Adipocyte (in vitro differentiated cells): ENCODE measurements at regions not wholly inside any gene's neighbourhood (a gene's known extent, or its start where the extent isn't known, plus 50 kb on each side); places are given as distances from the start of the nearest gene placed in this dataset.
A peak's percentile ranks its signal among the peaks of the same experiment; 100 is the strongest.

Experiments used
- DNase-seq: peaks from one replicate; pipeline ENCODE4 v3.0.0-alpha.2; 2015; ENCODE audit warnings: low read depth
- H3K27me3 ChIP-seq: replicated peaks from 2 replicates; pipeline ENCODE4 v1.7.0; 2013; ENCODE audit warnings: mild to moderate bottlenecking, low read length, moderate library complexity; ENCODE audit not compliant: control insufficient read depth, insufficient read depth
- H3K36me3 ChIP-seq: 2 replicates; pipeline ENCODE4 v1.7.0; 2013; ENCODE audit warnings: low read length, mild to moderate bottlenecking, moderate library complexity; ENCODE audit not compliant: control insufficient read depth, insufficient read depth, severe bottlenecking
- H3K4me1 ChIP-seq: 2 replicates; pipeline ENCODE4 v1.7.0; 2013; ENCODE audit warnings: mild to moderate bottlenecking, low read length, moderate library complexity; ENCODE audit not compliant: control insufficient read depth, insufficient read depth
- H3K4me3 ChIP-seq: 2 replicates; pipeline ENCODE4 v1.7.0; 2013; ENCODE audit warnings: mild to moderate bottlenecking, low read length, moderate library complexity
- H3K9ac ChIP-seq: 2 replicates; pipeline ENCODE4 v1.7.0; 2013; ENCODE audit warnings: mild to moderate bottlenecking, low read length, moderate library complexity
- H3K9me3 ChIP-seq: 2 replicates; pipeline ENCODE4 v1.7.0; 2013; ENCODE audit warnings: mild to moderate bottlenecking, low read length, moderate library complexity; ENCODE audit not compliant: control insufficient read depth

GRCh38 chr5:88428633-88429032 lies 160.0 kb upstream of the TMEM161B start:
- no peaks in the 10 kb centered on the region for H3K27me3 ChIP-seq
- H3K4me1 ChIP-seq: no peaks in the 10 kb centered on the region
- H3K36me3 ChIP-seq: no peaks in the 10 kb centered on the region
- no peak for DNase-seq
- H3K4me3 ChIP-seq: no peak overlapping the region
- peaks cover 4% of the 10 kb centered on the region for H3K9me3 ChIP-seq
- H3K9ac ChIP-seq: no peak overlapping the region

DNA sequence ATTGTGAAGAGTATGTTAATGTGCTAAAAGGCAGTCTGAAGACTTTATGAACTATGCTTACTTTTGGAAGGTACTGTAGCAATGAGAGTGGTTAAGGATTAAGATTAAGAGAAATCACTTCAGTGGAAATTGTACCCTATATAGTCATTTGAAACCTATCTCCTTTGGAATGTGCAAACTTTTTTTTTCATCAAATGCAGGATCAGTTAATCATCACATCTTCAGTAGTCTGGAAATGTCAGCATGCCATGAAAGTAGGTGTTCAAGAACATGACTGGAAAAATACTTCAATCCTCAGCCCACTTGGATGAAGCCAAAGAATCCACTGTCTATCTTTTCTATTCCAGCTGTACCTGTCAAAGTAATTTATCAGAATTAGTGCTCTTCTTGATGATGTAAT lies 157.8 kb upstream of the TMEM161B start:
- DNase-seq: no peak
- no peaks in the 10 kb centered on the region for H3K27me3 ChIP-seq
- peaks cover 4% of the 10 kb centered on the region for H3K9me3 ChIP-seq
- H3K36me3 ChIP-seq: no peaks in the 10 kb centered on the region
- H3K4me3 ChIP-seq: no peak overlapping the region
- H3K4me1 ChIP-seq: no peaks in the 10 kb centered on the region
- H3K9ac ChIP-seq: no peak overlapping the region

- H3K27me3 ChIP-seq: no peaks in the 10 kb centered on the region
- H3K36me3 ChIP-seq: no peaks in the 10 kb centered on the region
- no peak overlapping the region for H3K9ac ChIP-seq
- H3K9me3 ChIP-seq: peaks cover 4% of the 10 kb centered on the region
- no peaks in the 10 kb centered on the region for H3K4me1 ChIP-seq
- DNase-seq: no peak
- no peak overlapping the region for H3K4me3 ChIP-seq
Observed at GRCh38 chr5:88425124-88425523, 156.5 kb upstream of the TMEM161B start.

- Histone ChIP-seq H3K27me3 (no peaks in the 10 kb centered on the region), H3K4me3 (no peak overlapping the region), H3K9ac (no peak overlapping the region), H3K4me1 (no peaks in the 10 kb centered on the region), H3K36me3 (no peaks in the 10 kb centered on the region), H3K9me3 (no peaks in the 10 kb centered on the region)
- DNase-seq: no peak
Observed at GRCh38 chr5:88419931-88420330, 151.3 kb upstream of the TMEM161B start.

DNA sequence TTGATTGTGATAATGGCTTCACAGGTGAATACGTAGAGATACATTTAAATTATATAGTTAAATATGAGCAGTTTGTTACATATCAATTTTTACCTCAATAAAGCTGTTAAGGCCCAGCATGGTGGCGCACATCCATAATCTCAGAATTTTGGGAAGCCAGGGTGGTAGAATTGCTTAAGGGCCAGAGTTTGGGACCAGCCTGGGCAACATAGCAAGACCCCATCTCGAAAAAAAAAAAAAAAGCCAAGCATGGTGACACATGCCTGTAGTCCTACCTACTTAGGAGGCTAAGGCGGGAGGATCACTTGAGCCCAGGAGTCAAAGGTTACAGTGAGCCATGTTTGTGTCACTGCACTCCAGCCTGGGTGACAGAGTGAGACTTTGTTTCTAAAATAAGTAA lies 138.7 kb upstream of the TMEM161B start:
- Histone ChIP-seq H3K9me3 (no peaks in the 10 kb centered on the region), H3K36me3 (no peaks in the 10 kb centered on the region), H3K9ac (no peak overlapping the region), H3K27me3 (no peaks in the 10 kb centered on the region), H3K4me3 (no peak overlapping the region), H3K4me1 (no peaks in the 10 kb centered on the region)
- DNase-seq: no peak

GRCh38 chr5:88405783-88406182 lies 137.1 kb upstream of the TMEM161B start:
- no peaks in the 10 kb centered on the region for H3K27me3 ChIP-seq
- H3K9ac ChIP-seq: no peak overlapping the region
- no peaks in the 10 kb centered on the region for H3K4me1 ChIP-seq
- DNase-seq: no peak
- H3K36me3 ChIP-seq: no peaks in the 10 kb centered on the region
- no peak overlapping the region for H3K4me3 ChIP-seq
- no peaks in the 10 kb centered on the region for H3K9me3 ChIP-seq

DNA sequence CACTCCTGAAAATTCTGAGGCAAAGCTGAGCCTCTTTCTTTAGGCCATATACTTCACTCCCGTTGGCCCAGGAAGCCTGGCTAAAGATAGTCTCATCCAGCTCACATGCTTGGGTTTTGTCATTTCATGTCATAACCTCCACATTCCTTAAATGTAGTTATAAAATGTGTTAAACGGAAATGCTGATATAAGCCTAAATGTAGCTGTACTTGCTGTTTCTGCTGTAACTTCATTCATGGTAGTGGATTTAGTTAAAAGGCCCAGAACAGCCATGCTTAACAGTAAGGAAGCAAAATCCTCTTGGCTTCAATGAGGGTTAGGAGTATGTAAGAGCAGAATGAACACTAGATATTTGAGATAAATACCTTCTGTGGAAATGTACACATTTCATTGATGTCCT lies 135.8 kb upstream of the TMEM161B start:
- no peaks in the 10 kb centered on the region for H3K4me1 ChIP-seq
- no peak for DNase-seq
- no peak overlapping the region for H3K9ac ChIP-seq
- H3K9me3 ChIP-seq: no peaks in the 10 kb centered on the region
- H3K36me3 ChIP-seq: no peaks in the 10 kb centered on the region
- no peak overlapping the region for H3K4me3 ChIP-seq
- H3K27me3 ChIP-seq: no peaks in the 10 kb centered on the region

DNA sequence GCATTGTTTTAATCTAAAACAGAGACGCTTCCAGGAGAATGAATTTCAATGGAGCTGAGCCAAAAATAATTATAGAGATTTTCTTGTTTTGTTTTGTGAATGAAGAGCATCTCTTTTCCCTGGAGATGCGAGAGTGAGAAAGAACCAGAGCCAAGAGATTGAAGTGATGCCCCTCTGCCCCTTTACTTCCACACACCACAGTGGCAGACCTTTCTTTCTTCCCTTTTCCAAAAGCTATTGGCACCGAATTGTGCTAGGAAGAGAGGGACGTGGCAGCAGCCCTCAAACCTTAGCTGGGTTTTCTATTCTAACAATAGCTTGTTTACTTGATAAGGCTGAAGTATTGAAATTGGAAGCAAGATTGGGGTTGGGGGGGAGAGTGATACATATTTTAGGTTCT lies 133.0 kb upstream of the TMEM161B start:
- DNase-seq: no peak
- H3K4me3 ChIP-seq: no peak overlapping the region
- H3K36me3 ChIP-seq: no peaks in the 10 kb centered on the region
- H3K27me3 ChIP-seq: no peaks in the 10 kb centered on the region
- no peak overlapping the region for H3K9ac ChIP-seq
- no peaks in the 10 kb centered on the region for H3K9me3 ChIP-seq
- peaks cover 5% of the 10 kb centered on the region for H3K4me1 ChIP-seq

DNA sequence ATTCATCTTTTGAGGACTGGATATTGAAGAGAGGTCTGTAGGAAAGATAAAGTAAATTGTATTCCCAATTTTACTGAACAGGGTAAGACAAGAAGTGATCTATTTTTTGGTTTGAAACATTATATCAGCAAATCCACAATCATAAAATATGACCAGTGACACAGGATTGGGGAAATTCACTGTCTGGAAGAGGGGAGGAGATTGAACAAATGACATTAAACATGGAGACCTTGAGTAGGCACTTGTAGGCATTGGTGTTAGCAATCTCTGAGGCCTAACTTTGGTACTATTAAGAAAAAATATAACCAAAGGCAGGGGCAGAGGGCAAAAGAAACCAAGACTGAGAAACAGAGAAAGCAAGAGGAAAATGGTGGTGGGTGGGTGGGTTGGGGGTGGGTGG lies 132.6 kb upstream of the TMEM161B start:
- Histone ChIP-seq H3K4me3 (no peak overlapping the region), H3K36me3 (no peaks in the 10 kb centered on the region), H3K4me1 (peaks cover 5% of the 10 kb centered on the region), H3K9me3 (no peaks in the 10 kb centered on the region), H3K9ac (no peak overlapping the region), H3K27me3 (no peaks in the 10 kb centered on the region)
- no peak for DNase-seq

DNA sequence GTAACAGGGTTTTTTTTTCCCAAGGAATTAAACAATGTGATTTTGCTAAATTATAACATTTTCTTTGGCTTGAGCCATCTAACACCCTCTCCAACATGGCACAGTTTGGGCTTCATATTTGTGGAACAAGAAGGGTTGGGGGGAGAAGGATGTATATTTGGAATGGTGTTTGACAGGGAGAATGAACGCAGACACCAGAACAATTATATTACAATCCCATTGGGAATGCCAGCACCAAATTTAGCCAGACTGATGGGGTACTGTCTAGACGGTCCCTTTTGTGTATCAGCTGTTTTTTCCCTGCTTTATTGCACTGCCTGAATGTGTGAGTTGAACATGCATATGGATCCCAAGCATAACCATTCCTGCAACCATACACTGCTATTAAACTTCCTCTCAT lies 130.9 kb upstream of the TMEM161B start:
- Histone ChIP-seq H3K27me3 (no peaks in the 10 kb centered on the region), H3K36me3 (no peaks in the 10 kb centered on the region), H3K4me3 (no peak overlapping the region), H3K9ac (no peak overlapping the region), H3K9me3 (no peaks in the 10 kb centered on the region), H3K4me1 (peaks cover 11% of the 10 kb centered on the region)
- no peak for DNase-seq

GRCh38 chr5:88398316-88398715 lies 129.7 kb upstream of the TMEM161B start:
- Histone ChIP-seq H3K4me1 (peaks cover 14% of the 10 kb centered on the region), H3K27me3 (no peaks in the 10 kb centered on the region), H3K9me3 (no peaks in the 10 kb centered on the region), H3K9ac (no peak overlapping the region), H3K4me3 (no peak overlapping the region), H3K36me3 (no peaks in the 10 kb centered on the region)
- no peak for DNase-seq

GRCh38 chr5:88396751-88397281 lies 128.2 kb upstream of the TMEM161B start:
- H3K9ac ChIP-seq: no peak overlapping the region
- DNase-seq: no peak
- no peaks in the 10 kb centered on the region for H3K9me3 ChIP-seq
- no peaks in the 10 kb centered on the region for H3K36me3 ChIP-seq
- H3K4me1 ChIP-seq: peaks cover 14% of the 10 kb centered on the region
- no peaks in the 10 kb centered on the region for H3K27me3 ChIP-seq
- H3K4me3 ChIP-seq: peak overlapping the region; percentile 64
